IMR-90 (cell line): ENCODE measurements at regions not wholly inside any gene's neighbourhood (a gene's known extent, or its start where the extent isn't known, plus 50 kb on each side); places are given as distances from the start of the nearest gene placed in this dataset.

Experiments
- ATAC-seq: fragments of 200-7000 bp; cut with Tn5 transposase; 2 replicates; pipeline ENCODE4 v1.9.1; 2020; ENCODE audit warnings: low read depth, mild to moderate bottlenecking, moderate library complexity
- BruUV-seq: library from RNA; stranded (reverse); fragments of 400-500 nt; replicated peaks from 2 replicates; lab custom pipeline; 2021; lab: Mats Ljungman, UMichigan
- CTCF ChIA-PET: fragments of 300-600 bp; formaldehyde crosslinking; extraction: SDS; loops from one replicate; lab custom pipeline; 2021; ENCODE audit warnings: antibody characterized with exemption; lab: Yijun Ruan, JAX
- POLR2A ChIA-PET: fragments of 300-600 bp; sonication (Branson Sonifier 250); formaldehyde crosslinking; loops from one replicate; lab custom pipeline; 2022; ENCODE audit warnings: antibody characterized with exemption; ENCODE audit not compliant: unreplicated experiment; lab: Charles Lee
- DNase-seq: peaks from one replicate; pipeline ENCODE4 v3.0.0; 2013
- H2AFZ ChIP-seq: replicated peaks from 2 replicates; pipeline ENCODE3; 2013; ENCODE audit warnings: low read length, mild to moderate bottlenecking; ENCODE audit not compliant: poor library complexity
- H2AK5ac ChIP-seq: 2 replicates; pipeline ENCODE4 v1.6.1; 2013; ENCODE audit warnings: low read depth, low read length, inconsistent platforms
- H2AK9ac ChIP-seq: replicated peaks from 2 replicates; pipeline ENCODE3; 2013; ENCODE audit warnings: mild to moderate bottlenecking, low read depth, low read length, moderate library complexity; ENCODE audit not compliant: poor library complexity
- H2BK120ac ChIP-seq: 2 replicates; pipeline ENCODE4 v1.6.1; 2013; ENCODE audit warnings: low read depth, low read length, inconsistent platforms
- H2BK15ac ChIP-seq: 3 replicates; pipeline ENCODE4 v1.6.1; 2013; ENCODE audit warnings: low read depth, low read length, inconsistent platforms
- H2BK20ac ChIP-seq: 2 replicates; pipeline ENCODE4 v1.6.1; 2013; ENCODE audit warnings: low read depth, mild to moderate bottlenecking, inconsistent platforms, low read length, moderate library complexity
- H2BK5ac ChIP-seq: 2 replicates; pipeline ENCODE4 v1.6.1; 2013; ENCODE audit warnings: mild to moderate bottlenecking, low read depth, low read length, inconsistent platforms; ENCODE audit not compliant: poor library complexity, severe bottlenecking
- H3K14ac ChIP-seq: replicated peaks from 2 replicates; pipeline ENCODE4 v1.6.1; 2013; ENCODE audit warnings: low read depth, low read length, inconsistent platforms
- H3K18ac ChIP-seq: 2 replicates; pipeline ENCODE4 v1.6.1; 2013; ENCODE audit warnings: low read depth, low read length, control low read depth
- H3K23ac ChIP-seq: 2 replicates; pipeline ENCODE4 v1.6.1; 2013; ENCODE audit warnings: low read depth, low read length, inconsistent platforms
- H3K27ac ChIP-seq: 2 replicates; pipeline ENCODE4 v1.5.1; 2013; ENCODE audit warnings: mild to moderate bottlenecking, control low read depth, low read length; ENCODE audit not compliant: insufficient read depth
- H3K27me3 ChIP-seq: 2 replicates; pipeline ENCODE4 v1.6.1; 2013; ENCODE audit warnings: low read length; ENCODE audit not compliant: control insufficient read depth, insufficient read depth
- H3K36me3 ChIP-seq: 2 replicates; pipeline ENCODE4 v1.6.1; 2013; ENCODE audit warnings: low read length, mixed read lengths; ENCODE audit not compliant: control insufficient read depth, insufficient read depth
- H3K4ac ChIP-seq: 2 replicates; pipeline ENCODE4 v1.6.1; 2013; ENCODE audit warnings: low read depth, low read length, inconsistent platforms
- H3K4me1 ChIP-seq: 2 replicates; pipeline ENCODE4 v1.6.1; 2013; ENCODE audit warnings: low read length, mixed read lengths; ENCODE audit not compliant: control insufficient read depth, insufficient read depth
- H3K4me2 ChIP-seq: 2 replicates; pipeline ENCODE4 v1.6.1; 2013; ENCODE audit warnings: low read depth, mild to moderate bottlenecking, control low read depth, low read length, moderate library complexity
- H3K4me3 ChIP-seq: 2 replicates; pipeline ENCODE4 v1.5.1; 2013; ENCODE audit warnings: low read depth, mild to moderate bottlenecking, control low read depth, low read length, moderate library complexity; ENCODE audit not compliant: insufficient read depth
- H3K56ac ChIP-seq: 2 replicates; pipeline ENCODE4 v1.6.1; 2013; ENCODE audit warnings: low read length, inconsistent platforms; ENCODE audit not compliant: insufficient read depth; ENCODE audit errors: extremely low read depth
- H3K79me1 ChIP-seq, 2 experiments: 2 replicates each; pipeline ENCODE4 v1.6.1; 2013; ENCODE audit warnings: low read length in 2 of 2, inconsistent platforms in 1 of 2, low read depth in 1 of 2
- H3K9ac ChIP-seq: 2 replicates; pipeline ENCODE4 v1.6.1; 2013; ENCODE audit warnings: low read depth, low read length, control low read depth
- H3K9me1 ChIP-seq: 2 replicates; pipeline ENCODE4 v1.6.1; 2013; ENCODE audit warnings: low read length, inconsistent platforms; ENCODE audit not compliant: insufficient read depth
- H3K9me3 ChIP-seq: 2 replicates; pipeline ENCODE4 v1.6.1; 2013; ENCODE audit warnings: low read length; ENCODE audit not compliant: control insufficient read depth, insufficient read depth
- H4K20me1 ChIP-seq: 2 replicates; pipeline ENCODE4 v1.6.1; 2013; ENCODE audit warnings: low read length, inconsistent platforms; ENCODE audit not compliant: insufficient read depth
- H4K5ac ChIP-seq: 2 replicates; pipeline ENCODE4 v1.6.1; 2013; ENCODE audit warnings: mild to moderate bottlenecking, low read depth, low read length, control low read depth
- H4K8ac ChIP-seq, 2 experiments: 2 replicates each; pipeline ENCODE4 v1.6.1; 2013; ENCODE audit warnings: low read depth in 2 of 2, low read length in 2 of 2, control low read depth in 1 of 2, inconsistent platforms in 1 of 2
- H4K91ac ChIP-seq: 2 replicates; pipeline ENCODE4 v1.6.1; 2013; ENCODE audit warnings: low read depth, low read length, inconsistent platforms; ENCODE audit not compliant: insufficient read depth
- CEBPB ChIP-seq: IDR thresholded peaks from 2 replicates; pipeline ENCODE4 v1.6.1; 2012; ENCODE audit warnings: low read depth, low read length, improper control_type of control experiment
- CHD1 ChIP-seq: IDR thresholded peaks from 2 replicates; pipeline ENCODE4 v1.6.1; 2012; ENCODE audit warnings: low read depth, low read length, improper control_type of control experiment
- MAFK ChIP-seq: IDR thresholded peaks from 2 replicates; pipeline ENCODE4 v1.6.1; 2012; ENCODE audit warnings: low read depth, low read length, improper control_type of control experiment
- NFE2L2 ChIP-seq: fragments of 150-350 bp; IDR thresholded peaks from 2 replicates; pipeline ENCODE4 v1.6.1; 2016; ENCODE audit warnings: low read depth, mild to moderate bottlenecking, low read length
- RCOR1 ChIP-seq: IDR thresholded peaks from 2 replicates; pipeline ENCODE4 v1.6.1; 2012; ENCODE audit warnings: mild to moderate bottlenecking, low read length, improper control_type of control experiment; ENCODE audit not compliant: insufficient replicate concordance
- WGBS, 2 experiments: methylation state at CpG; one replicate each; pipeline versions ENCODE4 v1.1.5 to v1.1.7; 2013; ENCODE audit warnings: missing lambda C conversion rate in 2 of 2; ENCODE audit not compliant: insufficient read length in 1 of 2; ENCODE audit errors: extremely low coverage in 2 of 2; 5-methylcytosine and 5-hydroxymethylcytosine counted together
- dilution Hi-C: fragments of 300-500 bp; cut with HindIII; formaldehyde crosslinking; loops from one replicate; pipeline ENCODE4 v1.14.3; 2018; ENCODE audit warnings: low sequenced_read_pairs; ENCODE audit not compliant: unreplicated experiment
- in situ Hi-C: fragments of 300-500 bp; cut with MboI; formaldehyde crosslinking; loops from 3 replicates; pipeline ENCODE4 v1.14.3; 2019; ENCODE audit warnings: low sequenced_read_pairs, inconsistent platforms, mixed read lengths
- intact Hi-C: fragments of 100-400 bp; cut with micrococcal nuclease; formaldehyde crosslinking; loops from 2 replicates; pipeline ENCODE4 v1.10.0; 2022
- TF ChIP-seq, protein P1 (sequence below): fragments of 150-350 bp; IDR thresholded peaks from 2 replicates; pipeline ENCODE4 v1.6.1; 2017; ENCODE audit warnings: mild to moderate bottlenecking, antibody characterized with exemption, low read length, low read depth

DNA sequence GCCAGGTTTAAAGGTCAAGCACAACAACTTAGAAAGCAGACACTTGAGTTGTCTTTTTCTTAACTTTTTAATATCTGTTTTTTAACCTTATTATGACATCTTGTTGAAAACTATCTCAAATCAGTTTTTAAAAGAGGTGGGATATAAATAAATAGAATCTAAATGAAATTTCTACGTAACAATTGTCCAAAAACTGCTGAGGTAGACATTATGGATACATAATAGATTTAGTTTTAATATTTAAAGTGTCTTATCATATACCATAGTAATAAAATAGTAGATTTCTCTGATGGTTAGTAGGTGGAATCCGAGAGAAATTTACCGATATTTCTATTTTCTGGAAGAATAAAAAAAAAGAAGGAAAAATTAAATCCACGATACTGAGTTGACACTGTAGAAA lies 113.9 kb upstream of the MMS22L start:
- Histone ChIP-seq H2AK9ac (no peak overlapping the region), H3K9me3 (no peaks in the 10 kb centered on the region), H2BK120ac (no peak overlapping the region), H3K9ac (no peak overlapping the region), H4K91ac (no peak overlapping the region), H3K79me1 (no peaks in the 10 kb centered on the region), H3K14ac (no peak overlapping the region), H2AK5ac (no peak overlapping the region), H3K9me1 (no peaks in the 10 kb centered on the region), H4K20me1 (no peaks in the 10 kb centered on the region), H3K36me3 (no peaks in the 10 kb centered on the region), H2BK15ac (no peak overlapping the region), H3K27ac (no peak overlapping the region), H3K4me2 (no peak overlapping the region), H4K8ac (no peak overlapping the region), H3K4me1 (no peaks in the 10 kb centered on the region), H2BK20ac (no peak overlapping the region), H4K5ac (no peak overlapping the region), H3K4me3 (no peak overlapping the region), H2AFZ (no peak overlapping the region), H2BK5ac (no peak overlapping the region), H3K4ac (no peak overlapping the region), H3K27me3 (no peaks in the 10 kb centered on the region; the same call in 1 of the 2 replicates), H3K56ac (no peak overlapping the region), H3K18ac (no peak overlapping the region), H3K23ac (no peak overlapping the region)
- no CpG with 5 or more reads among the region's 4 CpGs for WGBS, 2 experiments
- DNase-seq, result no peak
- ATAC-seq, result no peak
- dilution Hi-C loops, result no loop called here
- ChIA-PET CTCF (interaction anchor here (0.5 to 1.4 kb wide), 2 partner anchors 98 to 182 kb away, joined by 3 to 4 read pairs; no protein-coding TSS in a partner anchor), POLR2A (no interaction called here)
- TF ChIP-seq CHD1 (no peak), RCOR1 (no peak), MAFK (peak; percentile 87), NFE2L2 (no peak), CEBPB (no peak)
- TF ChIP-seq, protein P1, sequence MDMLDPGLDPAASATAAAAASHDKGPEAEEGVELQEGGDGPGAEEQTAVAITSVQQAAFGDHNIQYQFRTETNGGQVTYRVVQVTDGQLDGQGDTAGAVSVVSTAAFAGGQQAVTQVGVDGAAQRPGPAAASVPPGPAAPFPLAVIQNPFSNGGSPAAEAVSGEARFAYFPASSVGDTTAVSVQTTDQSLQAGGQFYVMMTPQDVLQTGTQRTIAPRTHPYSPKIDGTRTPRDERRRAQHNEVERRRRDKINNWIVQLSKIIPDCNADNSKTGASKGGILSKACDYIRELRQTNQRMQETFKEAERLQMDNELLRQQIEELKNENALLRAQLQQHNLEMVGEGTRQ, result no peak
- intact Hi-C loops, result no loop called here
- BruUV-seq, result no TSS peak
- in situ Hi-C loops, result loop anchor here (25.0 kb wide), 1 partner anchor 335 kb away; no protein-coding TSS in a partner anchor
